HCT116 (cell line): ENCODE measurements at regions not wholly inside any gene's neighbourhood (a gene's known extent, or its start where the extent isn't known, plus 50 kb on each side); places are given as distances from the start of the nearest gene placed in this dataset.

Experiments
- ATAC-seq: fragments of 200-7000 bp; cut with Tn5 transposase; 2 replicates; pipeline ENCODE4 v1.9.1; 2020; ENCODE audit warnings: mild to moderate bottlenecking, moderate library complexity
- BruUV-seq: library from RNA; stranded (reverse); fragments of 400-500 nt; replicated peaks from 2 replicates; lab custom pipeline; 2021; lab: Mats Ljungman, UMichigan
- CTCF ChIA-PET: fragments of 300-600 bp; sonication (Branson Sonifier 250); formaldehyde crosslinking; loops from one replicate; lab custom pipeline; 2021; ENCODE audit warnings: antibody characterized with exemption; lab: Charles Lee
- POLR2A ChIA-PET: fragments of 300-600, 350-600 bp; sonication (Branson Sonifier 250); formaldehyde crosslinking; loops from one replicate; lab custom pipeline; 2021; ENCODE audit warnings: antibody characterized with exemption; lab: Charles Lee
- RAD21 ChIA-PET, 2 experiments: fragments of 300-600 bp; sonication (Branson Sonifier 250); formaldehyde crosslinking; loops; one replicate each; lab custom pipeline; 2023; ENCODE audit warnings: low total read pairs in 2 of 2; ENCODE audit not compliant: uncharacterized antibody in 2 of 2, unreplicated experiment in 2 of 2, low non-redundant PET in 1 of 2; lab: Charles Lee
- DNase-seq: peaks from one replicate; pipeline ENCODE4 v3.0.0-alpha.2; 2010; ENCODE audit warnings: low read depth, low spot score
- H2AFZ ChIP-seq: fragments of 200-600 bp; shearing (Covaris generic), sonication (generic); 2 replicates; pipeline ENCODE4 v1.6.1; 2017; ENCODE audit warnings: low read depth, mixed run types, mixed read lengths, antibody characterized with exemption, low read length; ENCODE audit not compliant: poor library complexity, severe bottlenecking
- H3K27ac ChIP-seq: 2 replicates; pipeline ENCODE4 v1.5.1; 2012; ENCODE audit warnings: low read depth, low read length
- H3K27me3 ChIP-seq: fragments of 200-600 bp; sonication (generic); 2 replicates; pipeline ENCODE4 v1.6.1; 2016; ENCODE audit warnings: mixed run types, low read length, mixed read lengths; ENCODE audit not compliant: insufficient read depth
- H3K36me3 ChIP-seq, 2 experiments: fragments of 200-500 bp in 1 of 2; fragments of 200-600 bp in 1 of 2; sonication (Bioruptor generic) in 1 of 2; sonication (generic) in 1 of 2; 2 replicates each; pipeline versions ENCODE4 v1.5.1 to v1.6.1; 2014 to 2016; ENCODE audit warnings: low read length in 2 of 2, inconsistent platforms in 1 of 2, mixed read lengths in 1 of 2, mixed run types in 1 of 2; ENCODE audit not compliant: insufficient read depth in 2 of 2, control insufficient read depth in 1 of 2
- H3K4me1 ChIP-seq, 2 experiments: fragments of 200-600 bp in 1 of 2; sonication (generic) in 1 of 2; 2 replicates each; pipeline versions ENCODE4 v1.5.1 to v1.6.1; 2012 to 2017; ENCODE audit warnings: low read length in 2 of 2, inconsistent platforms in 1 of 2, mild to moderate bottlenecking in 1 of 2, mixed read lengths in 1 of 2, mixed run types in 1 of 2, moderate library complexity in 1 of 2; ENCODE audit not compliant: insufficient read depth in 2 of 2, control insufficient read depth in 1 of 2
- H3K4me2 ChIP-seq: fragments of 200-600 bp; sonication (generic); 2 replicates; pipeline ENCODE4 v1.6.1; 2017; ENCODE audit warnings: mixed run types, low read length, mixed read lengths
- H3K4me3 ChIP-seq, 2 experiments: fragments of 200-600 bp in 1 of 2; sonication (generic) in 1 of 2; replicated peaks in 1 of 2; 2 replicates each; pipeline ENCODE4 v1.5.1; 2011 to 2016; ENCODE audit warnings: low read length in 2 of 2, control low read depth in 1 of 2, low read depth in 1 of 2, mild to moderate bottlenecking in 1 of 2, mixed read lengths in 1 of 2, mixed run types in 1 of 2
- H3K79me2 ChIP-seq: fragments of 200-600 bp; sonication (generic); 2 replicates; pipeline ENCODE4 v1.6.1; 2017; ENCODE audit warnings: mild to moderate bottlenecking, mixed run types, low read length, moderate library complexity, mixed read lengths; ENCODE audit not compliant: insufficient read depth
- H3K9ac ChIP-seq: fragments of 200-600 bp; sonication (generic); 2 replicates; pipeline ENCODE4 v1.6.1; 2016; ENCODE audit warnings: low read length, mixed read lengths
- H3K9me2 ChIP-seq: fragments of 200-600 bp; sonication (generic), shearing (Covaris generic); 2 replicates; pipeline ENCODE4 v1.6.1; 2017; ENCODE audit warnings: mixed run types, mild to moderate bottlenecking, moderate library complexity; ENCODE audit not compliant: insufficient read depth
- H3K9me3 ChIP-seq, 2 experiments: fragments of 200-500 bp in 1 of 2; fragments of 200-600 bp in 1 of 2; sonication (Bioruptor generic) in 1 of 2; sonication (generic) in 1 of 2; 2 replicates each; pipeline ENCODE4 v1.6.1; 2014 to 2017; ENCODE audit warnings: low read length in 2 of 2, mixed read lengths in 2 of 2, inconsistent platforms in 1 of 2, low read depth in 1 of 2, mild to moderate bottlenecking in 1 of 2, mixed run types in 1 of 2, moderate library complexity in 1 of 2; ENCODE audit not compliant: control insufficient read depth in 1 of 2, insufficient read depth in 1 of 2
- H4K20me1 ChIP-seq: fragments of 200-600 bp; sonication (generic), shearing (Covaris generic); 2 replicates; pipeline ENCODE4 v1.6.1; 2017; ENCODE audit warnings: mixed run types, mild to moderate bottlenecking, moderate library complexity; ENCODE audit not compliant: insufficient read depth
- ATF3 ChIP-seq: IDR thresholded peaks from 2 replicates; pipeline ENCODE4 v1.6.1; 2012
- CEBPB ChIP-seq: IDR thresholded peaks from 2 replicates; pipeline ENCODE4 v1.6.1; 2012; ENCODE audit warnings: low read depth
- CTCF ChIP-seq, 3 experiments: fragments of 200-600 bp in 1 of 3; sonication (generic) in 1 of 3; IDR thresholded peaks in 2 of 3; conservative IDR thresholded peaks in 1 of 3; 2 replicates each; pipeline ENCODE4 v1.5.1; 2012 to 2017; ENCODE audit warnings: low read depth in 2 of 3, low read length in 2 of 3, antibody characterized with exemption in 1 of 3, borderline replicate concordance in 1 of 3, control low read depth in 1 of 3, mild to moderate bottlenecking in 1 of 3, mixed read lengths in 1 of 3, mixed run types in 1 of 3, moderate library complexity in 1 of 3; ENCODE audit not compliant: insufficient read depth in 1 of 3
- EGR1 ChIP-seq: IDR thresholded peaks from 2 replicates; pipeline ENCODE4 v1.6.1; 2012; ENCODE audit warnings: low read depth
- ELF1 ChIP-seq: IDR thresholded peaks from 2 replicates; pipeline ENCODE4 v1.6.1; 2012; ENCODE audit warnings: low read depth, borderline replicate concordance
- EZH2 ChIP-seq: fragments of 200-600 bp; sonication (generic); IDR thresholded peaks from 2 replicates; pipeline ENCODE4 v1.6.1; 2017; ENCODE audit warnings: antibody characterized with exemption, mixed run types
- EZH2phosphoT487 ChIP-seq: fragments of 200-600 bp; IDR thresholded peaks from 2 replicates; pipeline ENCODE4 v1.6.1; 2018; ENCODE audit warnings: antibody characterized with exemption, borderline replicate concordance
- FOSL1 ChIP-seq: IDR thresholded peaks from 2 replicates; pipeline ENCODE4 v1.6.1; 2012; ENCODE audit warnings: low read depth
- MAX ChIP-seq: IDR thresholded peaks from 2 replicates; pipeline ENCODE4 v1.6.1; 2012
- POLR2AphosphoS5 ChIP-seq: IDR thresholded peaks from 2 replicates; pipeline ENCODE4 v1.6.1; 2011; ENCODE audit warnings: mild to moderate bottlenecking, low read depth, low read length, moderate library complexity
- RAD21 ChIP-seq: IDR thresholded peaks from 2 replicates; pipeline ENCODE4 v1.6.1; 2012; ENCODE audit warnings: low read depth, mild to moderate bottlenecking
- SP1 ChIP-seq: IDR thresholded peaks from 2 replicates; pipeline ENCODE4 v1.6.1; 2012; ENCODE audit warnings: low read depth
- SRF ChIP-seq: IDR thresholded peaks from 2 replicates; pipeline ENCODE4 v1.6.1; 2012; ENCODE audit warnings: low read depth
- TCF7L2 ChIP-seq: IDR thresholded peaks from 2 replicates; pipeline ENCODE4 v1.7.0; 2011; ENCODE audit warnings: borderline replicate concordance, inconsistent platforms; ENCODE audit not compliant: insufficient read depth, insufficient read length; ENCODE audit errors: extremely low read depth
- YY1 ChIP-seq: IDR thresholded peaks from 2 replicates; pipeline ENCODE4 v1.6.1; 2011; ENCODE audit warnings: low read length, low read depth, moderate library complexity, mild to moderate bottlenecking; ENCODE audit not compliant: insufficient replicate concordance; ENCODE audit errors: extremely low read depth
- ZFX ChIP-seq: fragments of 450-650 bp; IDR thresholded peaks from 2 replicates; pipeline ENCODE4 v1.6.1; 2017
- ZNF274 ChIP-seq: fragments of 200-500 bp; sonication (Bioruptor generic); IDR thresholded peaks from 2 replicates; pipeline ENCODE4 v1.6.1; 2014; ENCODE audit warnings: mild to moderate bottlenecking, low read depth, low read length, inconsistent platforms
- intact Hi-C: fragments of 100-400 bp; cut with micrococcal nuclease; formaldehyde crosslinking; loops from 2 replicates; pipeline ENCODE4 v1.10.0; 2022

GRCh38 chr2:199575416-199575815 lies 117.7 kb upstream of the SATB2 start:
- Histone ChIP-seq H2AFZ (no peak overlapping the region), H3K79me2 (no peaks in the 10 kb centered on the region), H3K36me3 (no peaks in the 10 kb centered on the region), H3K9me2 (no peaks in the 10 kb centered on the region), H3K4me3 (no peak overlapping the region), H3K9me3 (no peaks in the 10 kb centered on the region), H3K27ac (no peak overlapping the region), H3K27me3 (peaks cover 9% of the 10 kb centered on the region), H3K9ac (no peak overlapping the region), H3K4me1 (no peaks in the 10 kb centered on the region), H3K4me2 (no peak overlapping the region), H4K20me1 (no peaks in the 10 kb centered on the region)
- DNase-seq: no peak
- RAD21 ChIA-PET: no interaction called here
- POLR2A ChIA-PET: no interaction called here
- no TSS peak for BruUV-seq
- TF ChIP-seq ZFX (no peak), ZNF274 (no peak), MAX (no peak), CTCF (IDR thresholded peaks at IDR 0.05 in 2 of 3, conservative IDR thresholded peaks at IDR 0.05 in 1 of 3; ENCODE audit: borderline replicate concordance in 1 of 3, insufficient read depth in 1 of 3, low read depth in 2 of 3, low read length in 2 of 3) (no peak)
- CTCF ChIA-PET: interaction anchor here (1.6 kb wide), 1 partner anchor 21 kb away, joined by 4 read pairs; no protein-coding TSS in a partner anchor
- ATAC-seq: no peak
- intact Hi-C loops: no loop called here

GRCh38 chr2:199572571-199572970 lies 114.8 kb upstream of the SATB2 start:
- intact Hi-C loops: loop anchor here (5.0 kb wide), 1 partner anchor 600 kb away; no protein-coding TSS in a partner anchor
- Histone ChIP-seq H3K9me2 (no peaks in the 10 kb centered on the region), H3K27ac (no peak overlapping the region), H4K20me1 (no peaks in the 10 kb centered on the region), H3K9ac (no peak overlapping the region), H3K4me3 (no peak overlapping the region), H3K36me3 (no peaks in the 10 kb centered on the region), H3K4me2 (no peak overlapping the region), H3K4me1 (no peaks in the 10 kb centered on the region), H3K27me3 (no peaks in the 10 kb centered on the region; the same call in 1 of the 2 replicates), H2AFZ (no peak overlapping the region), H3K79me2 (no peaks in the 10 kb centered on the region), H3K9me3 (no peaks in the 10 kb centered on the region)
- no peak for ATAC-seq
- no TSS peak for BruUV-seq
- POLR2A ChIA-PET: no interaction called here
- RAD21 ChIA-PET: no interaction called here
- CTCF ChIA-PET: no interaction called here
- DNase-seq: no peak
- no peak for TF ChIP-seq EZH2phosphoT487
- no peak for TF ChIP-seq CEBPB
- no peak for TF ChIP-seq RAD21
- no peak for TF ChIP-seq SRF
- TF ChIP-seq CTCF (IDR thresholded peaks at IDR 0.05 in 2 of 3, conservative IDR thresholded peaks at IDR 0.05 in 1 of 3; ENCODE audit: borderline replicate concordance in 1 of 3, insufficient read depth in 1 of 3, low read depth in 2 of 3, low read length in 2 of 3): no peak
- no peak for TF ChIP-seq ZNF274
- no peak for TF ChIP-seq ELF1
- TF ChIP-seq SP1: no peak
- TF ChIP-seq FOSL1: no peak
- TF ChIP-seq POLR2AphosphoS5: no peak
- no peak for TF ChIP-seq YY1
- no peak for TF ChIP-seq ATF3
- no peak for TF ChIP-seq EZH2
- TF ChIP-seq ZFX: no peak
- no peak for TF ChIP-seq EGR1
- TF ChIP-seq TCF7L2: no peak
